H9 (cell line): ENCODE measurements at regions not wholly inside any gene's neighbourhood (a gene's known extent, or its start where the extent isn't known, plus 50 kb on each side); places are given as distances from the start of the nearest gene placed in this dataset.

Source experiments
- DNase-seq: peaks from one replicate; pipeline ENCODE4 v3.0.0-alpha.2; 2017
- H2AFZ ChIP-seq: one replicate; pipeline ENCODE4 v1.6.1; 2013; ENCODE audit warnings: mild to moderate bottlenecking, low read length, control low read depth, moderate library complexity
- H2AK5ac ChIP-seq: 2 replicates; pipeline ENCODE4 v1.6.1; 2013; ENCODE audit warnings: low read length, control low read depth, mixed read lengths; ENCODE audit not compliant: insufficient read length
- H2BK120ac ChIP-seq: one replicate; pipeline ENCODE4 v1.6.1; 2013; ENCODE audit warnings: low read depth, mild to moderate bottlenecking, low read length, control low read depth, inconsistent platforms; ENCODE audit not compliant: poor library complexity, severe bottlenecking
- H2BK12ac ChIP-seq: 2 replicates; pipeline ENCODE4 v1.6.1; 2013; ENCODE audit warnings: low read length, control low read depth, mixed read lengths, low read depth; ENCODE audit not compliant: insufficient read length
- H2BK15ac ChIP-seq: 2 replicates; pipeline ENCODE4 v1.6.1; 2013; ENCODE audit warnings: low read depth, low read length, control low read depth
- H2BK20ac ChIP-seq: one replicate; pipeline ENCODE4 v1.6.1; 2013; ENCODE audit warnings: low read depth, mild to moderate bottlenecking, low read length, control low read depth, inconsistent platforms; ENCODE audit not compliant: poor library complexity, severe bottlenecking
- H2BK5ac ChIP-seq: 2 replicates; pipeline ENCODE4 v1.6.1; 2013; ENCODE audit warnings: low read length, control low read depth, mixed read lengths; ENCODE audit not compliant: insufficient read length
- H3K14ac ChIP-seq: 2 replicates; pipeline ENCODE4 v1.6.1; 2013; ENCODE audit warnings: low read length, control low read depth; ENCODE audit not compliant: insufficient read depth
- H3K18ac ChIP-seq: 2 replicates; pipeline ENCODE4 v1.6.1; 2013; ENCODE audit warnings: low read depth, mild to moderate bottlenecking, mixed read lengths, low read length, control low read depth; ENCODE audit not compliant: insufficient read length
- H3K23ac ChIP-seq: 2 replicates; pipeline ENCODE4 v1.6.1; 2013; ENCODE audit warnings: low read length, control low read depth, mixed read lengths, low read depth; ENCODE audit not compliant: insufficient read length
- H3K23me2 ChIP-seq: 2 replicates; pipeline ENCODE4 v1.6.1; 2013; ENCODE audit warnings: low read depth, mild to moderate bottlenecking, mixed read lengths, low read length, control low read depth; ENCODE audit not compliant: insufficient read length, poor library complexity, severe bottlenecking
- H3K27ac ChIP-seq: 2 replicates; pipeline ENCODE4 v1.5.1; 2013; ENCODE audit warnings: low read length, control low read depth, mixed read lengths, low read depth; ENCODE audit not compliant: insufficient read length
- H3K27me3 ChIP-seq: 2 replicates; pipeline ENCODE4 v1.6.1; 2013; ENCODE audit warnings: low read length, control low read depth, inconsistent platforms; ENCODE audit not compliant: insufficient read depth
- H3K4ac ChIP-seq: 2 replicates; pipeline ENCODE4 v1.6.1; 2013; ENCODE audit warnings: low read depth, mild to moderate bottlenecking, control low read depth, inconsistent platforms, low read length, moderate library complexity
- H3K4me1 ChIP-seq: 2 replicates; pipeline ENCODE4 v1.6.1; 2013; ENCODE audit warnings: low read length, control low read depth, inconsistent platforms; ENCODE audit not compliant: insufficient read depth
- H3K4me2 ChIP-seq: 2 replicates; pipeline ENCODE4 v1.6.1; 2013; ENCODE audit warnings: low read length, control low read depth, mixed read lengths; ENCODE audit not compliant: insufficient read length, insufficient read depth
- H3K56ac ChIP-seq: 2 replicates; pipeline ENCODE4 v1.6.1; 2013; ENCODE audit warnings: low read depth, mild to moderate bottlenecking, mixed read lengths, low read length, control low read depth; ENCODE audit not compliant: insufficient read length
- H3K79me1 ChIP-seq: 2 replicates; pipeline ENCODE4 v1.6.1; 2013; ENCODE audit warnings: low read depth, mild to moderate bottlenecking, moderate library complexity, low read length, control low read depth, inconsistent platforms; ENCODE audit not compliant: insufficient read depth, poor library complexity, severe bottlenecking
- H3K79me2 ChIP-seq: 2 replicates; pipeline ENCODE4 v1.6.1; 2013; ENCODE audit warnings: low read length, control low read depth, inconsistent platforms; ENCODE audit not compliant: insufficient read depth
- H3K9ac ChIP-seq: 2 replicates; pipeline ENCODE4 v1.6.1; 2013; ENCODE audit warnings: low read length, control low read depth, mixed read lengths; ENCODE audit not compliant: insufficient read length; ENCODE audit errors: extremely low read depth
- H3K9me3 ChIP-seq: one replicate; pipeline ENCODE4 v1.6.1; 2013; ENCODE audit warnings: low read depth, low read length, inconsistent platforms; ENCODE audit not compliant: control insufficient read depth
- H3T11ph ChIP-seq: one replicate; pipeline ENCODE4 v1.6.1; 2013; ENCODE audit warnings: mild to moderate bottlenecking, low read length, control low read depth, inconsistent platforms
- H4K20me1 ChIP-seq: one replicate; pipeline ENCODE4 v1.6.1; 2013; ENCODE audit not compliant: control insufficient read depth, insufficient read length, insufficient read depth
- H4K5ac ChIP-seq: 2 replicates; pipeline ENCODE4 v1.6.1; 2013; ENCODE audit warnings: low read depth, mild to moderate bottlenecking, mixed read lengths, low read length, control low read depth; ENCODE audit not compliant: insufficient read length
- H4K8ac ChIP-seq: replicated peaks from 2 replicates; pipeline ENCODE4 v1.6.1; 2013; ENCODE audit warnings: low read length, control low read depth, mixed read lengths, low read depth; ENCODE audit not compliant: insufficient read length
- H4K91ac ChIP-seq: 2 replicates; pipeline ENCODE4 v1.6.1; 2013; ENCODE audit warnings: low read depth, mild to moderate bottlenecking, moderate library complexity, mixed read lengths, low read length, control low read depth; ENCODE audit not compliant: insufficient read length
- H3K27ac Mint-ChIP-seq, 3 experiments: 2 replicates in 2 of 3; 3 replicates in 1 of 3; pipeline ENCODE4 v1.8.0; 2020 to 2021; ENCODE audit warnings: mixed read lengths in 3 of 3, mild to moderate bottlenecking in 1 of 3, moderate library complexity in 1 of 3
- H3K27me3 Mint-ChIP-seq: 2 replicates; pipeline ENCODE4 v1.8.0; 2021; ENCODE audit warnings: low read depth, mild to moderate bottlenecking, moderate library complexity, mixed read lengths
- H3K36me3 Mint-ChIP-seq, 3 experiments: 2 replicates in 2 of 3; 3 replicates in 1 of 3; pipeline ENCODE4 v1.8.0; 2020 to 2021; ENCODE audit warnings: low read depth in 3 of 3, mixed read lengths in 3 of 3; ENCODE audit not compliant: insufficient read depth in 1 of 3
- H3K4me1 Mint-ChIP-seq, 2 experiments: 2 replicates each; pipeline ENCODE4 v1.8.0; 2020; ENCODE audit warnings: mixed read lengths in 2 of 2
- H3K4me3 Mint-ChIP-seq, 2 experiments: 2 replicates in 1 of 2; 3 replicates in 1 of 2; pipeline ENCODE4 v1.8.0; 2020 to 2021; ENCODE audit warnings: mild to moderate bottlenecking in 2 of 2, mixed read lengths in 2 of 2, moderate library complexity in 1 of 2
- H3K9me3 Mint-ChIP-seq, 2 experiments: 2 replicates in 1 of 2; 3 replicates in 1 of 2; pipeline ENCODE4 v1.8.0; 2020; ENCODE audit warnings: mild to moderate bottlenecking in 2 of 2, mixed read lengths in 2 of 2, moderate library complexity in 1 of 2
- CTCF ChIP-seq: fragments of 200-600 bp; sonication (generic); conservative IDR thresholded peaks from 3 replicates; pipeline ENCODE4 v1.8.0; 2021; ENCODE audit warnings: antibody characterized with exemption, mild to moderate bottlenecking
- WGBS: extraction: QIAGEN DNeasy Blood & Tissue Kit; methylation state at CpG from one replicate; pipeline ENCODE4 v1.1.7; 2013; ENCODE audit warnings: missing lambda C conversion rate, low lambda C conversion rate, mixed read lengths; ENCODE audit not compliant: insufficient read length; ENCODE audit errors: extremely low coverage; 5-methylcytosine and 5-hydroxymethylcytosine counted together

- Mint-ChIP-seq H3K4me1 (peaks cover 5 to 17% of the 10 kb centered on the region in 2 experiments; a peak in 2 of 4 replicates), H3K9me3 (peaks cover 0 to 3% of the 10 kb centered on the region in 2 experiments; a peak in 2 of 5 replicates), H3K27ac (no peak overlapping the region), H3K36me3 (0 out of 7 replicates have a peak, but pooled peaks cover 0 to 2% (median 0%) of the 10 kb centered on the region in 3 experiments), H3K4me3 (no peak overlapping the region), H3K27me3 (peaks cover 10% of the 10 kb centered on the region)
- DNase-seq: no peak
- Histone ChIP-seq H2BK120ac (no peak overlapping the region), H3K79me1 (no peaks in the 10 kb centered on the region), H3K79me2 (no peaks in the 10 kb centered on the region), H2BK20ac (no peak overlapping the region), H2AFZ (no peak overlapping the region), H3K9me3 (no peaks in the 10 kb centered on the region), H3K4me2 (no peak overlapping the region), H3T11ph (no peak overlapping the region), H2AK5ac (no peak overlapping the region), H3K4ac (no peak overlapping the region), H3K23me2 (no peaks in the 10 kb centered on the region), H4K5ac (no peak overlapping the region), H3K27me3 (no peaks in the 10 kb centered on the region), H2BK5ac (no peak overlapping the region), H3K9ac (no peak overlapping the region), H2BK12ac (no peak overlapping the region), H3K56ac (no peak overlapping the region), H3K27ac (no peak overlapping the region), H3K14ac (no peak overlapping the region), H4K8ac (no peak overlapping the region), H4K20me1 (no peaks in the 10 kb centered on the region), H3K18ac (no peak overlapping the region), H4K91ac (no peak overlapping the region), H3K4me1 (no peaks in the 10 kb centered on the region), H2BK15ac (no peak overlapping the region), H3K23ac (no peak overlapping the region)
- no CpG with 5 or more reads among the region's 5 CpGs for WGBS
- no peak for TF ChIP-seq CTCF
These were observed 54.0 kb upstream of the CXCL14 start for GRCh38 chr5:135632798-135633197.
